ENCODE measurements at regions not wholly inside any gene's neighbourhood (a gene's known extent, or its start where the extent isn't known, plus 50 kb on each side); places are given as distances from the start of the nearest gene placed in this dataset.

- TF ChIP-seq, protein P1, sequence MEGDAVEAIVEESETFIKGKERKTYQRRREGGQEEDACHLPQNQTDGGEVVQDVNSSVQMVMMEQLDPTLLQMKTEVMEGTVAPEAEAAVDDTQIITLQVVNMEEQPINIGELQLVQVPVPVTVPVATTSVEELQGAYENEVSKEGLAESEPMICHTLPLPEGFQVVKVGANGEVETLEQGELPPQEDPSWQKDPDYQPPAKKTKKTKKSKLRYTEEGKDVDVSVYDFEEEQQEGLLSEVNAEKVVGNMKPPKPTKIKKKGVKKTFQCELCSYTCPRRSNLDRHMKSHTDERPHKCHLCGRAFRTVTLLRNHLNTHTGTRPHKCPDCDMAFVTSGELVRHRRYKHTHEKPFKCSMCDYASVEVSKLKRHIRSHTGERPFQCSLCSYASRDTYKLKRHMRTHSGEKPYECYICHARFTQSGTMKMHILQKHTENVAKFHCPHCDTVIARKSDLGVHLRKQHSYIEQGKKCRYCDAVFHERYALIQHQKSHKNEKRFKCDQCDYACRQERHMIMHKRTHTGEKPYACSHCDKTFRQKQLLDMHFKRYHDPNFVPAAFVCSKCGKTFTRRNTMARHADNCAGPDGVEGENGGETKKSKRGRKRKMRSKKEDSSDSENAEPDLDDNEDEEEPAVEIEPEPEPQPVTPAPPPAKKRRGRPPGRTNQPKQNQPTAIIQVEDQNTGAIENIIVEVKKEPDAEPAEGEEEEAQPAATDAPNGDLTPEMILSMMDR (IDR thresholded peaks at IDR 0.05), result no peak
- TF ChIP-seq EP300 (IDR thresholded peaks at IDR 0.05) (no peak), POLR2A (IDR thresholded peaks at IDR 0.05; ENCODE audit: low read depth) (no peak), POLR2AphosphoS5 (IDR thresholded peaks at IDR 0.05) (no peak)
Measured at GRCh38 chr18:73118121-73118816, 250.5 kb upstream of the NETO1 start.
